T-helper 2 cell treated with Interferon-gamma antibody and Interleukin-4, amounts not matched to agents 5 μg/mL and 100 μg/mL, for 36 hours (primary cell): ENCODE measurements at regions not wholly inside any gene's neighbourhood (a gene's known extent, or its start where the extent isn't known, plus 50 kb on each side); places are given as distances from the start of the nearest gene placed in this dataset.

ENCODE experiments used
- DNase-seq: peaks from one replicate; pipeline ENCODE4 v3.0.0; 2021; ENCODE audit warnings: low spot score
- H3K27ac Mint-ChIP-seq: one replicate; pipeline ENCODE4 v1.8.0; 2021; ENCODE audit warnings: mild to moderate bottlenecking, mixed read lengths
- H3K27me3 Mint-ChIP-seq: one replicate; pipeline ENCODE4 v1.8.0; 2021; ENCODE audit warnings: low read depth, mixed read lengths
- H3K36me3 Mint-ChIP-seq: one replicate; pipeline ENCODE4 v1.8.0; 2021; ENCODE audit warnings: low read depth, mixed read lengths
- H3K4me1 Mint-ChIP-seq: one replicate; pipeline ENCODE4 v1.8.0; 2021; ENCODE audit warnings: low read depth, mixed read lengths
- H3K4me3 Mint-ChIP-seq: one replicate; pipeline ENCODE4 v1.8.0; 2022; ENCODE audit warnings: mild to moderate bottlenecking, moderate library complexity, mixed read lengths
- H3K9me3 Mint-ChIP-seq: one replicate; pipeline ENCODE4 v1.8.0; 2021; ENCODE audit warnings: mixed read lengths

DNA sequence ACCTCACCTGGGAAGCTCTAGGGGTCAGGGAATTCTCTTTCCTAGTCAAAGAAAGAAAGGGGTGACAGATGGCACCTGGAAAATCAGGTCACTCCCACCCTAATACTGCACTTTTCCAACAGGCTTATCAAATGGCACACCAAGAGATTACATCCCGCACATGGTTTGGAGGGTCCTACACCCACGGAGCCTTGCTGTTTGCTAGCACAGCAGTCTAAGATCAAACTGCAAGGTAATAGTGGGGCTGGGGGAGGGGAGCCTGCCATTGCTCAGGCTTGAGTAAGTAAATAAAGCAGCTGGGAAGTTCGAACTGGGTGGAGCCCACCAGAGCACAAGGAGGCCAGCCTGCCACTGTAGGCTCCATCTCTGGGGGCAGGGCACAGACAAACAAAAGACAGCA is 2830.6 kb upstream of the OR11H1 start:
- H3K4me1 Mint-ChIP-seq = no peaks in the 10 kb centered on the region
- no peak overlapping the region for H3K27ac Mint-ChIP-seq
- no peaks in the 10 kb centered on the region for H3K27me3 Mint-ChIP-seq
- peaks cover 65% of the 10 kb centered on the region for H3K9me3 Mint-ChIP-seq
- no peak for DNase-seq
- H3K36me3 Mint-ChIP-seq = no peaks in the 10 kb centered on the region
- no peak overlapping the region for H3K4me3 Mint-ChIP-seq
